HCT116 (cell line): ENCODE measurements at regions not wholly inside any gene's neighbourhood (a gene's known extent, or its start where the extent isn't known, plus 50 kb on each side); places are given as distances from the start of the nearest gene placed in this dataset.

Experiments used
- ATAC-seq: fragments of 200-7000 bp; cut with Tn5 transposase; 2 replicates; pipeline ENCODE4 v1.9.1; 2020; ENCODE audit warnings: mild to moderate bottlenecking, moderate library complexity
- BruUV-seq: library from RNA; stranded (reverse); fragments of 400-500 nt; replicated peaks from 2 replicates; lab custom pipeline; 2021; lab: Mats Ljungman, UMichigan
- CTCF ChIA-PET: fragments of 300-600 bp; sonication (Branson Sonifier 250); formaldehyde crosslinking; loops from one replicate; lab custom pipeline; 2021; ENCODE audit warnings: antibody characterized with exemption; lab: Charles Lee
- POLR2A ChIA-PET: fragments of 300-600, 350-600 bp; sonication (Branson Sonifier 250); formaldehyde crosslinking; loops from one replicate; lab custom pipeline; 2021; ENCODE audit warnings: antibody characterized with exemption; lab: Charles Lee
- RAD21 ChIA-PET, 2 experiments: fragments of 300-600 bp; sonication (Branson Sonifier 250); formaldehyde crosslinking; loops; one replicate each; lab custom pipeline; 2023; ENCODE audit warnings: low total read pairs in 2 of 2; ENCODE audit not compliant: uncharacterized antibody in 2 of 2, unreplicated experiment in 2 of 2, low non-redundant PET in 1 of 2; lab: Charles Lee
- DNase-seq: peaks from one replicate; pipeline ENCODE4 v3.0.0-alpha.2; 2010; ENCODE audit warnings: low read depth, low spot score
- H2AFZ ChIP-seq: fragments of 200-600 bp; shearing (Covaris generic), sonication (generic); 2 replicates; pipeline ENCODE4 v1.6.1; 2017; ENCODE audit warnings: low read depth, mixed run types, mixed read lengths, antibody characterized with exemption, low read length; ENCODE audit not compliant: poor library complexity, severe bottlenecking
- H3K27ac ChIP-seq: 2 replicates; pipeline ENCODE4 v1.5.1; 2012; ENCODE audit warnings: low read depth, low read length
- H3K27me3 ChIP-seq: fragments of 200-600 bp; sonication (generic); 2 replicates; pipeline ENCODE4 v1.6.1; 2016; ENCODE audit warnings: mixed run types, low read length, mixed read lengths; ENCODE audit not compliant: insufficient read depth
- H3K36me3 ChIP-seq, 2 experiments: fragments of 200-500 bp in 1 of 2; fragments of 200-600 bp in 1 of 2; sonication (Bioruptor generic) in 1 of 2; sonication (generic) in 1 of 2; 2 replicates each; pipeline versions ENCODE4 v1.5.1 to v1.6.1; 2014 to 2016; ENCODE audit warnings: low read length in 2 of 2, inconsistent platforms in 1 of 2, mixed read lengths in 1 of 2, mixed run types in 1 of 2; ENCODE audit not compliant: insufficient read depth in 2 of 2, control insufficient read depth in 1 of 2
- H3K4me1 ChIP-seq, 2 experiments: fragments of 200-600 bp in 1 of 2; sonication (generic) in 1 of 2; 2 replicates each; pipeline versions ENCODE4 v1.5.1 to v1.6.1; 2012 to 2017; ENCODE audit warnings: low read length in 2 of 2, inconsistent platforms in 1 of 2, mild to moderate bottlenecking in 1 of 2, mixed read lengths in 1 of 2, mixed run types in 1 of 2, moderate library complexity in 1 of 2; ENCODE audit not compliant: insufficient read depth in 2 of 2, control insufficient read depth in 1 of 2
- H3K4me2 ChIP-seq: fragments of 200-600 bp; sonication (generic); 2 replicates; pipeline ENCODE4 v1.6.1; 2017; ENCODE audit warnings: mixed run types, low read length, mixed read lengths
- H3K4me3 ChIP-seq, 2 experiments: fragments of 200-600 bp in 1 of 2; sonication (generic) in 1 of 2; replicated peaks in 1 of 2; 2 replicates each; pipeline ENCODE4 v1.5.1; 2011 to 2016; ENCODE audit warnings: low read length in 2 of 2, control low read depth in 1 of 2, low read depth in 1 of 2, mild to moderate bottlenecking in 1 of 2, mixed read lengths in 1 of 2, mixed run types in 1 of 2
- H3K79me2 ChIP-seq: fragments of 200-600 bp; sonication (generic); 2 replicates; pipeline ENCODE4 v1.6.1; 2017; ENCODE audit warnings: mild to moderate bottlenecking, mixed run types, low read length, moderate library complexity, mixed read lengths; ENCODE audit not compliant: insufficient read depth
- H3K9ac ChIP-seq: fragments of 200-600 bp; sonication (generic); 2 replicates; pipeline ENCODE4 v1.6.1; 2016; ENCODE audit warnings: low read length, mixed read lengths
- H3K9me2 ChIP-seq: fragments of 200-600 bp; sonication (generic), shearing (Covaris generic); 2 replicates; pipeline ENCODE4 v1.6.1; 2017; ENCODE audit warnings: mixed run types, mild to moderate bottlenecking, moderate library complexity; ENCODE audit not compliant: insufficient read depth
- H3K9me3 ChIP-seq, 2 experiments: fragments of 200-500 bp in 1 of 2; fragments of 200-600 bp in 1 of 2; sonication (Bioruptor generic) in 1 of 2; sonication (generic) in 1 of 2; 2 replicates each; pipeline ENCODE4 v1.6.1; 2014 to 2017; ENCODE audit warnings: low read length in 2 of 2, mixed read lengths in 2 of 2, inconsistent platforms in 1 of 2, low read depth in 1 of 2, mild to moderate bottlenecking in 1 of 2, mixed run types in 1 of 2, moderate library complexity in 1 of 2; ENCODE audit not compliant: control insufficient read depth in 1 of 2, insufficient read depth in 1 of 2
- H4K20me1 ChIP-seq: fragments of 200-600 bp; sonication (generic), shearing (Covaris generic); 2 replicates; pipeline ENCODE4 v1.6.1; 2017; ENCODE audit warnings: mixed run types, mild to moderate bottlenecking, moderate library complexity; ENCODE audit not compliant: insufficient read depth
- CEBPB ChIP-seq: IDR thresholded peaks from 2 replicates; pipeline ENCODE4 v1.6.1; 2012; ENCODE audit warnings: low read depth
- JUND ChIP-seq: IDR thresholded peaks from 2 replicates; pipeline ENCODE4 v1.6.1; 2012
- SP1 ChIP-seq: IDR thresholded peaks from 2 replicates; pipeline ENCODE4 v1.6.1; 2012; ENCODE audit warnings: low read depth
- SRF ChIP-seq: IDR thresholded peaks from 2 replicates; pipeline ENCODE4 v1.6.1; 2012; ENCODE audit warnings: low read depth
- intact Hi-C: fragments of 100-400 bp; cut with micrococcal nuclease; formaldehyde crosslinking; loops from 2 replicates; pipeline ENCODE4 v1.10.0; 2022
- TF ChIP-seq, protein P1 (sequence below): IDR thresholded peaks from 2 replicates; pipeline ENCODE4 v1.6.1; 2011; ENCODE audit warnings: mild to moderate bottlenecking, low read length, moderate library complexity; ENCODE audit not compliant: insufficient replicate concordance; ENCODE audit errors: extremely low read depth
- TF ChIP-seq, protein P2 (sequence below), 3 experiments: fragments of 200-600 bp in 1 of 3; sonication (generic) in 1 of 3; IDR thresholded peaks in 2 of 3; conservative IDR thresholded peaks in 1 of 3; 2 replicates each; pipeline ENCODE4 v1.5.1; 2012 to 2017; ENCODE audit warnings: low read depth in 2 of 3, low read length in 2 of 3, antibody characterized with exemption in 1 of 3, borderline replicate concordance in 1 of 3, control low read depth in 1 of 3, mild to moderate bottlenecking in 1 of 3, mixed read lengths in 1 of 3, mixed run types in 1 of 3, moderate library complexity in 1 of 3; ENCODE audit not compliant: insufficient read depth in 1 of 3
- TF ChIP-seq, protein P3 (sequence below): IDR thresholded peaks from 2 replicates; pipeline ENCODE4 v1.6.1; 2012; ENCODE audit warnings: low read depth

DNA sequence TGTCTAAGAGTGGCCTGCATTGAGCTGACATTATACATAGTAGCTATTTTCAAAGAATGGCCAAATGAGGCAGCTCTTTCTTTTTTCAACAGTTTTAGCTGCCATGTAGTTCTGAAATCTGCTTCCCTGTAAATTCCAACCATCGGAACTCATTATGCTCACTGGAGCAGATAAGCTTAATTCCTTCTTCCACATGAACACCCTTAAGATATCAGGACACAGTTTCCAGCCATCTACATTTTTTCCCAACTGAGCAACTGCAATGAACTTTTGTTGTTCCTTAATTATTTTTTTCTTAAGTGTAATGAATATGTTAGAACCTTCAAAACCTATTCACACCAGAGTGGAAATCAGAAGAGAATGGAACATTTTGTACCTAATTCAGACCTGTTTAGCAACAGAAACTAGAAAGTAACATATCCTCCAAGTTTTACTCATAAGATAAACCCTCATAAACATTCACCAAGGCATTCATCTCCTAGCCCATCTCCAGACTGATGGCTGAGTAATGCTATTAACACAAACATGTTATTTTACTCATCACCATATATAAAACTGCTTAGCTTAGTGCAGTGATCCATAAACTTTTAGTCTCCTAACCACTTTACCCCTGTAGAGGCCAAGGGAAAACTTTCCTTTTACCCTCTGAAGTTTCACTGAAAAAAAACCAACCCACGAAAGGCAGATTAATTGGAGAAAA is 296.1 kb upstream of the SYT1 start:
- Histone ChIP-seq H4K20me1 (no peaks in the 10 kb centered on the region), H3K27ac (no peak overlapping the region), H3K9ac (no peak overlapping the region), H3K9me3 (no peaks in the 10 kb centered on the region), H3K4me2 (no peak overlapping the region), H3K27me3 (no peaks in the 10 kb centered on the region), H2AFZ (no peak overlapping the region), H3K4me1 (no peaks in the 10 kb centered on the region), H3K4me3 (no peak overlapping the region), H3K9me2 (no peaks in the 10 kb centered on the region), H3K36me3 (no peaks in the 10 kb centered on the region), H3K79me2 (no peaks in the 10 kb centered on the region)
- no peak for TF ChIP-seq SRF
- TF ChIP-seq CEBPB = no peak
- TF ChIP-seq, protein P1, sequence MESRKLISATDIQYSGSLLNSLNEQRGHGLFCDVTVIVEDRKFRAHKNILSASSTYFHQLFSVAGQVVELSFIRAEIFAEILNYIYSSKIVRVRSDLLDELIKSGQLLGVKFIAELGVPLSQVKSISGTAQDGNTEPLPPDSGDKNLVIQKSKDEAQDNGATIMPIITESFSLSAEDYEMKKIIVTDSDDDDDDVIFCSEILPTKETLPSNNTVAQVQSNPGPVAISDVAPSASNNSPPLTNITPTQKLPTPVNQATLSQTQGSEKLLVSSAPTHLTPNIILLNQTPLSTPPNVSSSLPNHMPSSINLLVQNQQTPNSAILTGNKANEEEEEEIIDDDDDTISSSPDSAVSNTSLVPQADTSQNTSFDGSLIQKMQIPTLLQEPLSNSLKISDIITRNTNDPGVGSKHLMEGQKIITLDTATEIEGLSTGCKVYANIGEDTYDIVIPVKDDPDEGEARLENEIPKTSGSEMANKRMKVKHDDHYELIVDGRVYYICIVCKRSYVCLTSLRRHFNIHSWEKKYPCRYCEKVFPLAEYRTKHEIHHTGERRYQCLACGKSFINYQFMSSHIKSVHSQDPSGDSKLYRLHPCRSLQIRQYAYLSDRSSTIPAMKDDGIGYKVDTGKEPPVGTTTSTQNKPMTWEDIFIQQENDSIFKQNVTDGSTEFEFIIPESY = no peak
- TF ChIP-seq, protein P2, sequence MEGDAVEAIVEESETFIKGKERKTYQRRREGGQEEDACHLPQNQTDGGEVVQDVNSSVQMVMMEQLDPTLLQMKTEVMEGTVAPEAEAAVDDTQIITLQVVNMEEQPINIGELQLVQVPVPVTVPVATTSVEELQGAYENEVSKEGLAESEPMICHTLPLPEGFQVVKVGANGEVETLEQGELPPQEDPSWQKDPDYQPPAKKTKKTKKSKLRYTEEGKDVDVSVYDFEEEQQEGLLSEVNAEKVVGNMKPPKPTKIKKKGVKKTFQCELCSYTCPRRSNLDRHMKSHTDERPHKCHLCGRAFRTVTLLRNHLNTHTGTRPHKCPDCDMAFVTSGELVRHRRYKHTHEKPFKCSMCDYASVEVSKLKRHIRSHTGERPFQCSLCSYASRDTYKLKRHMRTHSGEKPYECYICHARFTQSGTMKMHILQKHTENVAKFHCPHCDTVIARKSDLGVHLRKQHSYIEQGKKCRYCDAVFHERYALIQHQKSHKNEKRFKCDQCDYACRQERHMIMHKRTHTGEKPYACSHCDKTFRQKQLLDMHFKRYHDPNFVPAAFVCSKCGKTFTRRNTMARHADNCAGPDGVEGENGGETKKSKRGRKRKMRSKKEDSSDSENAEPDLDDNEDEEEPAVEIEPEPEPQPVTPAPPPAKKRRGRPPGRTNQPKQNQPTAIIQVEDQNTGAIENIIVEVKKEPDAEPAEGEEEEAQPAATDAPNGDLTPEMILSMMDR (IDR thresholded peaks at IDR 0.05 in 2 of 3, conservative IDR thresholded peaks at IDR 0.05 in 1 of 3; ENCODE audit: borderline replicate concordance in 1 of 3, insufficient read depth in 1 of 3, low read depth in 2 of 3, low read length in 2 of 3) = no peak
- TF ChIP-seq, protein P3, sequence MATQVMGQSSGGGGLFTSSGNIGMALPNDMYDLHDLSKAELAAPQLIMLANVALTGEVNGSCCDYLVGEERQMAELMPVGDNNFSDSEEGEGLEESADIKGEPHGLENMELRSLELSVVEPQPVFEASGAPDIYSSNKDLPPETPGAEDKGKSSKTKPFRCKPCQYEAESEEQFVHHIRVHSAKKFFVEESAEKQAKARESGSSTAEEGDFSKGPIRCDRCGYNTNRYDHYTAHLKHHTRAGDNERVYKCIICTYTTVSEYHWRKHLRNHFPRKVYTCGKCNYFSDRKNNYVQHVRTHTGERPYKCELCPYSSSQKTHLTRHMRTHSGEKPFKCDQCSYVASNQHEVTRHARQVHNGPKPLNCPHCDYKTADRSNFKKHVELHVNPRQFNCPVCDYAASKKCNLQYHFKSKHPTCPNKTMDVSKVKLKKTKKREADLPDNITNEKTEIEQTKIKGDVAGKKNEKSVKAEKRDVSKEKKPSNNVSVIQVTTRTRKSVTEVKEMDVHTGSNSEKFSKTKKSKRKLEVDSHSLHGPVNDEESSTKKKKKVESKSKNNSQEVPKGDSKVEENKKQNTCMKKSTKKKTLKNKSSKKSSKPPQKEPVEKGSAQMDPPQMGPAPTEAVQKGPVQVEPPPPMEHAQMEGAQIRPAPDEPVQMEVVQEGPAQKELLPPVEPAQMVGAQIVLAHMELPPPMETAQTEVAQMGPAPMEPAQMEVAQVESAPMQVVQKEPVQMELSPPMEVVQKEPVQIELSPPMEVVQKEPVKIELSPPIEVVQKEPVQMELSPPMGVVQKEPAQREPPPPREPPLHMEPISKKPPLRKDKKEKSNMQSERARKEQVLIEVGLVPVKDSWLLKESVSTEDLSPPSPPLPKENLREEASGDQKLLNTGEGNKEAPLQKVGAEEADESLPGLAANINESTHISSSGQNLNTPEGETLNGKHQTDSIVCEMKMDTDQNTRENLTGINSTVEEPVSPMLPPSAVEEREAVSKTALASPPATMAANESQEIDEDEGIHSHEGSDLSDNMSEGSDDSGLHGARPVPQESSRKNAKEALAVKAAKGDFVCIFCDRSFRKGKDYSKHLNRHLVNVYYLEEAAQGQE = no peak
- TF ChIP-seq JUND = no peak
- no peak for TF ChIP-seq SP1
- ChIA-PET CTCF (no interaction called here), RAD21 (no interaction called here), POLR2A (no interaction called here)
- no peak for DNase-seq
- ATAC-seq = no peak
- intact Hi-C loops = no loop called here
- BruUV-seq = no TSS peak
